ENCODE measurements at regions not wholly inside any gene's neighbourhood (a gene's known extent, or its start where the extent isn't known, plus 50 kb on each side); places are given as distances from the start of the nearest gene placed in this dataset.
A peak's percentile ranks its signal among the peaks of the same experiment; 100 is the strongest.

DNA sequence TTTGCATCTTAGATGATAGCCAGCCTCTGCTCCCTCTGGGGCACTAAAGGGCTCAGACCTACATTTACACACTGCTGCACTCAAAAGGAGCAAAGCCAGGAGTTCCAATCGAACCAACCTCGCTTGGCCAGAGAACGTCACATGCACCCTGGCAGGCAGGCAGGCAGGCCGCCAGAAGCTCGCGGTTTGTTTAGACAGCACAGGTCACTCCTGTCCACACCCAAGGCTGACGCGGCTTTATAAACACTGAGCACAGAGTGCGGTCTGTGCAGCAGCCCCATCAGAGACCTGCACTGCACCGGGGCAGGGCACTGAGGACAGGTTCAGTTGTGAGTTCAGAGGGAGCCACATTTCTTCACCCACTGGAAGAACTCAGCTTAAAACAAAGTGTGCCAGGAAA is 143.9 kb downstream of the BCOR start:
- Histone ChIP-seq H3K36me3 (no peaks in the 10 kb centered on the region), H3K27ac (peak overlapping the region in 1 of 3 donors; percentile 52), H3K9me3 (no peaks in the 10 kb centered on the region), H3K27me3 (no peaks in the 10 kb centered on the region), H3K4me3 (replicated peaks in 1 of 3) (no peak overlapping the region), H3K4me1 (peaks cover 4 to 11% of the 10 kb centered on the region in 2 donors)
- WGBS, 2 donors = 20% methylated on average over 2 of the region's 10 CpGs; no CpG with 5 or more reads in 1 of the 2 donors
- TF ChIP-seq, protein P1, sequence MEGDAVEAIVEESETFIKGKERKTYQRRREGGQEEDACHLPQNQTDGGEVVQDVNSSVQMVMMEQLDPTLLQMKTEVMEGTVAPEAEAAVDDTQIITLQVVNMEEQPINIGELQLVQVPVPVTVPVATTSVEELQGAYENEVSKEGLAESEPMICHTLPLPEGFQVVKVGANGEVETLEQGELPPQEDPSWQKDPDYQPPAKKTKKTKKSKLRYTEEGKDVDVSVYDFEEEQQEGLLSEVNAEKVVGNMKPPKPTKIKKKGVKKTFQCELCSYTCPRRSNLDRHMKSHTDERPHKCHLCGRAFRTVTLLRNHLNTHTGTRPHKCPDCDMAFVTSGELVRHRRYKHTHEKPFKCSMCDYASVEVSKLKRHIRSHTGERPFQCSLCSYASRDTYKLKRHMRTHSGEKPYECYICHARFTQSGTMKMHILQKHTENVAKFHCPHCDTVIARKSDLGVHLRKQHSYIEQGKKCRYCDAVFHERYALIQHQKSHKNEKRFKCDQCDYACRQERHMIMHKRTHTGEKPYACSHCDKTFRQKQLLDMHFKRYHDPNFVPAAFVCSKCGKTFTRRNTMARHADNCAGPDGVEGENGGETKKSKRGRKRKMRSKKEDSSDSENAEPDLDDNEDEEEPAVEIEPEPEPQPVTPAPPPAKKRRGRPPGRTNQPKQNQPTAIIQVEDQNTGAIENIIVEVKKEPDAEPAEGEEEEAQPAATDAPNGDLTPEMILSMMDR (IDR thresholded peaks at IDR 0.05) = no peak
- peak in 1 of 2 donors; percentile 23 for TF ChIP-seq POLR2A (IDR thresholded peaks at IDR 0.05)
- intact Hi-C loops (cut with DNase I) = no loop called here
- peak; percentile 95 for DNase-seq

DNA sequence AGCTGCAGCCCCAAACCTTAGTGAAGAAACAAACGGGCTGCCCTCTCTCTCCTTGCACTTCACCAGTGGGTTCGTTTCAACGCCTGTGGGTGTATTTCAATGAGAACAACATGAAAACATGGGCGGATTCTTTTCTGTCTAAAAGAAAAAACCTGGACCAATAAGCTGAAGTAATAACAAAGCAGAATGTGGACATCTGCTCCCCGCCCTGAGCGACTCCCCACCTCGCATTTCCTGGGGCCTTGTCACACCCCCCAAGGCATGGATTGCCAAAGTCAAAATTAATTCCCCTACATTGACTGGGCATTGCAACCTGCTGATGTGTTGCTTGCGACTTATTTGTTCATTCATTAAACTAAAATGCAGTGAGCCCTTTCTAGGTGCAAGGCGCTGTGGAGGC is 142.9 kb downstream of the BCOR start:
- WGBS, 2 donors = 89 to 92% methylated on average over 9 of the region's 9 CpGs
- Histone ChIP-seq H3K36me3 (no peaks in the 10 kb centered on the region), H3K4me3 (replicated peaks in 1 of 3) (no peak overlapping the region), H3K27ac (no peak overlapping the region), H3K27me3 (no peaks in the 10 kb centered on the region), H3K4me1 (peaks cover 4 to 11% of the 10 kb centered on the region in 2 donors), H3K9me3 (no peaks in the 10 kb centered on the region)
- intact Hi-C loops (cut with DNase I) = no loop called here
- no peak for DNase-seq
- TF ChIP-seq, protein P1 (IDR thresholded peaks at IDR 0.05) = no peak
- no peak for TF ChIP-seq POLR2A (IDR thresholded peaks at IDR 0.05)

DNA sequence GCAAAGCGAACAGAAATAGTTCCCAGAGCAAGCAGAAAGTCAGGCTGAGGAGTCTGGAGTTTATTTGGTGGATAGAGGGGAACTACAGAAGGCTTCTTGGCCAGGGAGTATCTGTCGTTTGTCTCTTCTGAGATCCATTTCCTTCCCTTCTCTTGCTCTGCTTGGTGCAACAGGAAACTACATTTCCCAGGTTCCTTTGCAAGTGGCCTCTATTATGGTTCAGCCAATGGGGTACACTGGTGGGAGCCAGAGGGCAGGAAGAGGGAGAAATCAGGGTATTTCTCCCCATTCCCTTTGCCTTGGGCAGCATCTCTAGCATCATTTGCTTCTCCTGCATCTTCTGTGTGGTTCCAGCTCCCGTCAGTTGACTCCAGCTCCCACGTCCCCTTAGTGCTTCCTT is 142.1 kb downstream of the BCOR start:
- Histone ChIP-seq H3K4me3 (replicated peaks in 1 of 3) (no peak overlapping the region), H3K36me3 (no peaks in the 10 kb centered on the region), H3K4me1 (peaks cover 4 to 11% of the 10 kb centered on the region in 2 donors), H3K27ac (no peak overlapping the region), H3K9me3 (no peaks in the 10 kb centered on the region), H3K27me3 (no peaks in the 10 kb centered on the region)
- intact Hi-C loops (cut with DNase I) = no loop called here
- WGBS, 2 donors = 88 to 92% methylated on average over 3 to 4 of the region's 4 CpGs
- no peak for DNase-seq
- TF ChIP-seq, protein P1 (IDR thresholded peaks at IDR 0.05) = no peak
- TF ChIP-seq POLR2A (IDR thresholded peaks at IDR 0.05) = no peak

DNA sequence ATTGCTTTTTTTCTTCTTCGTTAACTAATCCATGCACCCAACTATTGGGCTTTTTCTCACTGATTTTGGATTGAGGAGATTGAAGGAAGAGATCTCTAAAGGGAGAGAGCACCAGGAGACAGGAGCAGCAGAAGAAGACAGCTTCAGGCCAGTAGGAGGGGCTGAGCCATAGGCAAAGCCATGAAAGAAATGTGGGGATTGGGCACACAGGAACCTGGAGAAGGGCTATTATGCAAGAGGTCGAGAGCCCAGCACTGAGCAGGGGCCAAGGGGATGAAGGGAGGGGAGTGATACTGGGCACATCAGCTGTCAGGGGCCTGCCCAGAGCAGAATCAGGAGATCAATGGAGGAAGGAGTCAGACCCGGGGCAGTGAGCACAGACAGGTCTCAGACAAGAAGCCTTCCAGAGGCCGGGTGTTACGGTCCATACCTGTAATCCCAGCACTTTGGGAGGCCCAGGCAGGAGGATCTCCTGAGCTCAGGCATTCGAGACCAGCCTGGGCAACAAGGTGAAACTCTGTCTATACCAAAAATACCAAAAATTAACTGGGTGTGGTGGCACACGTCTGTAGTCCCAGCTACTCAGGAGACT is 140.9 kb downstream of the BCOR start:
- no peaks in the 10 kb centered on the region for H3K36me3 ChIP-seq
- H3K27me3 ChIP-seq = no peaks in the 10 kb centered on the region
- intact Hi-C loops (cut with DNase I) = no loop called here
- DNase-seq = no peak
- no peak overlapping the region for H3K27ac ChIP-seq
- H3K4me3 ChIP-seq (replicated peaks in 1 of 3) = no peak overlapping the region
- no peaks in the 10 kb centered on the region for H3K9me3 ChIP-seq
- H3K4me1 ChIP-seq = peaks cover 4 to 11% of the 10 kb centered on the region in 2 donors
- TF ChIP-seq POLR2A (IDR thresholded peaks at IDR 0.05) = no peak
- TF ChIP-seq, protein P1 (IDR thresholded peaks at IDR 0.05) = no peak
- WGBS, 2 donors = 70 to 84% methylated on average over 3 to 7 of the region's 7 CpGs

DNA sequence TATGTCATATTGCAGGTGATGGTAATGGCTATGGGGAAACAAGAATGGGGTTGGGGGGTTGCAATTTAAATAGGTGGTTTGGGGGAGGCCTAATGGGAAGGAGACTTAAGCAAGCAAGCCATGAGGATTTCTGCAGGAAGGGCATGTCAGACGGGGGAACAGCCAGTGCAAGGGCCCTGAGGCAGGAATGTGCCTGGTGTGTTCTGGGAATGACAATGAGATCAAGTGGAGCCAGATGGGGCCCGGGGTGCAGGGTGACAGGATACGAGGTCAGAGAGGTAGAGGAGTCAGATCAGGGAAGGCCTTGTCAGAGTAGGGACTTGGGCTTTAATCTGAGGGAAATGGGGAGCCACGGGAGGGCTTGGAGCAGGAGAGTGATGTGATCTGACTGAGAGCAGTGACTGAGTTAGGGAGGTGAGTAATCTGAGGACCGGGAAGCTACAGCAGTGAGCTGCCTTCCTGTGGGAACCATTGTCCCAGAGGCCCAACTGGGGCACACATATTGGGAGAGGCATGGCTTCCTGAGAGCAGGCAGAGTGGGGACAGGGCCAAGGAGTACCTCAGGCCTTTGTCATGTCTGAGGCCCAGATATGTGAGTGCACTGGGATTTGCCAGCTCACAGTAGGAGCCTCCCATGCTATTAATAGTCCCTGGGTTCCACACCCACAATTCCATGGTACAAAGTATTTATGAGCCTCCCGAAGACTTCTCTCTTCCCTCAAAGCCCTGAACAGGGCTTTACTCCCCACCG is 139.8 kb downstream of the BCOR start:
- no peak overlapping the region for H3K27ac ChIP-seq

More for the DNA sequence above, 139.8 kb downstream of the BCOR start:
- peaks cover 4 to 11% of the 10 kb centered on the region in 2 donors for H3K4me1 ChIP-seq
- H3K36me3 ChIP-seq = no peaks in the 10 kb centered on the region
- DNase-seq = no peak
- H3K4me3 ChIP-seq (replicated peaks in 1 of 3) = no peak overlapping the region
- intact Hi-C loops (cut with DNase I) = no loop called here
- WGBS, 2 donors = 88 to 89% methylated on average over 6 to 7 of the region's 7 CpGs
- H3K9me3 ChIP-seq = no peaks in the 10 kb centered on the region
- H3K27me3 ChIP-seq = no peaks in the 10 kb centered on the region
- TF ChIP-seq POLR2A (IDR thresholded peaks at IDR 0.05) = no peak
- TF ChIP-seq, protein P1 (IDR thresholded peaks at IDR 0.05) = no peak

Data from thyroid gland (tissue), 4 donors.